Neuronal stem cell (in vitro differentiated cells): ENCODE measurements at regions not wholly inside any gene's neighbourhood (a gene's known extent, or its start where the extent isn't known, plus 50 kb on each side); places are given as distances from the start of the nearest gene placed in this dataset.

Experiments used
- DNase-seq: peaks from one replicate; pipeline ENCODE4 v3.0.0-alpha.2; 2013; ENCODE audit warnings: low spot score
- H2AFZ ChIP-seq: one replicate; pipeline ENCODE4 v1.6.1; 2013; ENCODE audit warnings: mild to moderate bottlenecking, low read length, inconsistent platforms
- H2AK5ac ChIP-seq: 2 replicates; pipeline ENCODE4 v1.6.1; 2013; ENCODE audit warnings: low read depth, mild to moderate bottlenecking, inconsistent platforms, low read length, moderate library complexity, mixed read lengths
- H2BK120ac ChIP-seq: 2 replicates; pipeline ENCODE4 v1.6.1; 2013; ENCODE audit warnings: low read depth, mild to moderate bottlenecking, inconsistent platforms, low read length, moderate library complexity, mixed read lengths
- H2BK12ac ChIP-seq: one replicate; pipeline ENCODE4 v1.6.1; 2013; ENCODE audit warnings: low read length, inconsistent platforms
- H2BK15ac ChIP-seq: 2 replicates; pipeline ENCODE4 v1.6.1; 2013; ENCODE audit warnings: mild to moderate bottlenecking, low read length, inconsistent platforms, mixed read lengths
- H2BK5ac ChIP-seq: one replicate; pipeline ENCODE4 v1.6.1; 2013; ENCODE audit warnings: inconsistent platforms, mild to moderate bottlenecking, low read length, moderate library complexity
- H3K14ac ChIP-seq: one replicate; pipeline ENCODE4 v1.6.1; 2013; ENCODE audit warnings: low read length, inconsistent platforms
- H3K18ac ChIP-seq: 2 replicates; pipeline ENCODE4 v1.6.1; 2013; ENCODE audit warnings: low read length, inconsistent platforms
- H3K23ac ChIP-seq: 2 replicates; pipeline ENCODE4 v1.6.1; 2013; ENCODE audit warnings: low read depth, mild to moderate bottlenecking, mixed read lengths, low read length, inconsistent platforms; ENCODE audit not compliant: poor library complexity
- H3K27ac ChIP-seq: replicated peaks from 3 replicates; pipeline ENCODE4 v1.5.1; 2013; ENCODE audit warnings: low read length, inconsistent platforms
- H3K27me3 ChIP-seq, 3 experiments: 2 replicates each; pipeline ENCODE4 v1.6.1; 2013; ENCODE audit warnings: low read length in 3 of 3, mild to moderate bottlenecking in 2 of 3, inconsistent platforms in 1 of 3, low read depth in 1 of 3, mixed read lengths in 1 of 3, moderate library complexity in 1 of 3; ENCODE audit not compliant: control insufficient read depth in 3 of 3, insufficient read depth in 3 of 3
- H3K36me3 ChIP-seq, 2 donors: replicated peaks in 1 of 2; 2 replicates each; pipeline ENCODE4 v1.6.1; 2013; ENCODE audit warnings: low read length in 2 of 2; ENCODE audit not compliant: control insufficient read depth in 2 of 2, insufficient read depth in 2 of 2
- H3K4ac ChIP-seq: 2 replicates; pipeline ENCODE4 v1.6.1; 2013; ENCODE audit warnings: inconsistent platforms, mild to moderate bottlenecking, low read length, moderate library complexity
- H3K4me1 ChIP-seq, 2 donors: 1 replicate in 1 of 2; 2 replicates in 1 of 2; pipeline ENCODE4 v1.6.1; 2013; ENCODE audit warnings: low read length in 2 of 2, low read depth in 1 of 2; ENCODE audit not compliant: control insufficient read depth in 2 of 2, insufficient read depth in 1 of 2
- H3K4me2 ChIP-seq: one replicate; pipeline ENCODE4 v1.6.1; 2013; ENCODE audit warnings: mild to moderate bottlenecking, low read length, inconsistent platforms; ENCODE audit not compliant: insufficient read depth, poor library complexity, severe bottlenecking
- H3K4me3 ChIP-seq, 2 donors: 2 replicates each; pipeline ENCODE4 v1.5.1; 2013; ENCODE audit warnings: low read length in 2 of 2, mild to moderate bottlenecking in 2 of 2, inconsistent platforms in 1 of 2, moderate library complexity in 1 of 2
- H3K79me1 ChIP-seq: one replicate; pipeline ENCODE4 v1.6.1; 2013; ENCODE audit warnings: low read depth, mild to moderate bottlenecking, inconsistent platforms, low read length, moderate library complexity
- H3K9ac ChIP-seq: one replicate; pipeline ENCODE4 v1.6.1; 2013; ENCODE audit warnings: mild to moderate bottlenecking, low read depth, low read length, inconsistent platforms; ENCODE audit not compliant: poor library complexity
- H3K9me3 ChIP-seq, 2 donors: replicated peaks in 1 of 2; 2 replicates each; pipeline versions ENCODE3 to v1.6.1; 2013; ENCODE audit warnings: low read length in 2 of 2, mild to moderate bottlenecking in 2 of 2, inconsistent platforms in 1 of 2, low read depth in 1 of 2, mixed read lengths in 1 of 2, moderate library complexity in 1 of 2; ENCODE audit not compliant: control insufficient read depth in 2 of 2, insufficient read depth in 1 of 2
- H4K8ac ChIP-seq: one replicate; pipeline ENCODE4 v1.6.1; 2013; ENCODE audit warnings: low read depth, mild to moderate bottlenecking, inconsistent platforms, low read length, moderate library complexity
- H4K91ac ChIP-seq: one replicate; pipeline ENCODE4 v1.6.1; 2013; ENCODE audit warnings: low read length, low read depth, mild to moderate bottlenecking, inconsistent platforms; ENCODE audit not compliant: poor library complexity
- WGBS, 2 donors: extraction: QIAGEN DNeasy Blood & Tissue Kit; methylation state at CpG; one replicate each; pipeline ENCODE4 v1.1.7; 2013; ENCODE audit warnings: missing lambda C conversion rate in 2 of 2, mixed read lengths in 1 of 2; ENCODE audit not compliant: insufficient read length in 2 of 2, insufficient replicate concordance in 1 of 2; ENCODE audit errors: extremely low coverage in 2 of 2; 5-methylcytosine and 5-hydroxymethylcytosine counted together

DNA sequence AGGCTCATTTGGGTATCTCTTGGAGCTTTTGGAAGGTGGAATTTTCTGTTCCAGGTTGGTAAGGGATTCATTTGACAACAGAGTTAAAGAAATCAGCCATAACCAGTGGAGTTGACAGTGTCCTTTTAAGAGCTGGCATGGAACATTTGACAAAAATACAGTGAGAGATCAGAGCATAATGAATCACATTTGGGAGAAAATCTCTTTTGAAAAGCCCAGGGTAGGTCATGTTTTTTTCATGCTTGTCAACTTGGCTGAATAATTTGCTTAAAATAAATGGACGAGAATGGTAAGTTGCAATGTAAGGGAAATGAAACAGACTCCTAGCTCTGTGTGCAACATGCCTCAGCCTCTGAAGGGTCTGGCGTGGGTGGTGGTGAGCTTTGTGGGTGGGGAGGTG lies 235.3 kb upstream of the N4BP1 start:
- no peaks in the 10 kb centered on the region for H3K27me3 ChIP-seq
- H3K4ac ChIP-seq: no peak overlapping the region
- no peaks in the 10 kb centered on the region for H3K9me3 ChIP-seq
- H3K4me2 ChIP-seq: no peak overlapping the region
- no peaks in the 10 kb centered on the region for H3K36me3 ChIP-seq
- no peak overlapping the region for H2AK5ac ChIP-seq
- H3K9ac ChIP-seq: no peak overlapping the region
- no peak overlapping the region for H2BK120ac ChIP-seq
- H3K4me3 ChIP-seq: no peak overlapping the region
- H3K18ac ChIP-seq: no peak overlapping the region
- no peak overlapping the region for H3K27ac ChIP-seq
- H3K23ac ChIP-seq: no peak overlapping the region
- H3K4me1 ChIP-seq: no peaks in the 10 kb centered on the region
- no peak overlapping the region for H3K14ac ChIP-seq
- no peak overlapping the region for H4K8ac ChIP-seq
- WGBS, 2 donors: no CpG with 5 or more reads among the region's 2 CpGs
- H2BK5ac ChIP-seq: no peak overlapping the region
- no peak overlapping the region for H2BK15ac ChIP-seq
- no peak overlapping the region for H2AFZ ChIP-seq
- H3K79me1 ChIP-seq: no peaks in the 10 kb centered on the region
- H2BK12ac ChIP-seq: no peak overlapping the region
- no peak for DNase-seq
- H4K91ac ChIP-seq: no peak overlapping the region

DNA sequence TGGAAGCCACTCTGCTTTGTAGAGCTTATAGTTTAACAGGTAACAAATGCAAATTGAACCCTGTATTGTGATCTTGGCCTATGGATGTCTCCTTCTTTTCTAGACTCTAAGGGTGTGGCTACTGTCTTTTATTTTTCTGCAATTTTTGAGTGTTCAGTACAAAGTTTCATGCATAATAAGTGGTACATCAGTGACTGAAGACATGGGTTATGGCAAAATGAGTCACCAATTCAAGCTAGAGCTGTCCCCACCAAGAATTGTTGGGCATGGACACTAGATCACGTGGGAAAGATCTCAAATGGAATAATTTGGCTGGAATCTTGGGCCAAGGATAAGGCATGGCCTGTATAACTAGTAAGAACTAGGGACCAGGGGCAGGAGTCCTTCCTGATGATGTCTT lies 228.4 kb upstream of the N4BP1 start:
- H3K4me2 ChIP-seq: no peak overlapping the region
- H3K4me3 ChIP-seq: no peak overlapping the region
- H4K91ac ChIP-seq: no peak overlapping the region
- H3K4ac ChIP-seq: no peak overlapping the region
- no peak overlapping the region for H2AFZ ChIP-seq
- H3K4me1 ChIP-seq: no peaks in the 10 kb centered on the region
- no peak overlapping the region for H4K8ac ChIP-seq
- H3K27me3 ChIP-seq: no peaks in the 10 kb centered on the region
- DNase-seq: no peak
- H2AK5ac ChIP-seq: no peak overlapping the region
- H2BK15ac ChIP-seq: no peak overlapping the region
- no peak overlapping the region for H2BK120ac ChIP-seq
- no peak overlapping the region for H3K23ac ChIP-seq
- H2BK12ac ChIP-seq: no peak overlapping the region
- H3K9ac ChIP-seq: no peak overlapping the region
- H3K14ac ChIP-seq: no peak overlapping the region
- H2BK5ac ChIP-seq: no peak overlapping the region
- H3K18ac ChIP-seq: no peak overlapping the region
- no peaks in the 10 kb centered on the region for H3K36me3 ChIP-seq
- WGBS, 2 donors: no CpG with 5 or more reads among the region's 1 CpG
- H3K79me1 ChIP-seq: no peaks in the 10 kb centered on the region
- H3K9me3 ChIP-seq: no peaks in the 10 kb centered on the region
- H3K27ac ChIP-seq: no peak overlapping the region

DNA sequence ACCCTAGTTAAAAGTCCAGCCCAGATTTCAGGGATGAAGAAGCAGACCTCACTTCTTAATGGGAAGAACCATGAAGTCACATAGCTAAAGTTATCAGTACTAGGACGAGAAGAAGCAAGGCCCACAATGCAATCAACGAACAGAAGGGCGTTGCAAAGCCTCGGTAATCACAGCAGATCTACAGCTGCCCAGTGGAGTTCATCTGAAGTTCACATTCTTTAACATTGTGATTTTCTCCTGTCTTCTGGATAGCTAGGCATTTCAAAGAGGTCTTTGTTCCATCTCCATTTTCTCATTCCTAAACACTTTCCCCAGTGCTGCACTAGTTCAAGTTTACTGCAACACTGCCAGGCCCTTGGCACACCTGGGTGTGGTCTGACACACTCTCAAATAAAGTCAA lies 226.7 kb upstream of the N4BP1 start:
- Histone ChIP-seq H2BK15ac (no peak overlapping the region), H3K4me3 (no peak overlapping the region), H2BK5ac (no peak overlapping the region), H3K79me1 (no peaks in the 10 kb centered on the region), H2BK12ac (no peak overlapping the region), H3K36me3 (no peaks in the 10 kb centered on the region), H3K14ac (no peak overlapping the region), H4K8ac (no peak overlapping the region), H3K4me2 (no peak overlapping the region), H3K4ac (no peak overlapping the region), H3K9me3 (no peaks in the 10 kb centered on the region), H3K18ac (no peak overlapping the region), H3K4me1 (no peaks in the 10 kb centered on the region), H2AK5ac (no peak overlapping the region), H3K23ac (no peak overlapping the region), H2AFZ (no peak overlapping the region), H3K27ac (no peak overlapping the region), H3K9ac (no peak overlapping the region), H2BK120ac (no peak overlapping the region), H3K27me3 (no peaks in the 10 kb centered on the region), H4K91ac (no peak overlapping the region)
- no peak for DNase-seq
- no CpG with 5 or more reads among the region's 4 CpGs for WGBS, 2 donors

DNA sequence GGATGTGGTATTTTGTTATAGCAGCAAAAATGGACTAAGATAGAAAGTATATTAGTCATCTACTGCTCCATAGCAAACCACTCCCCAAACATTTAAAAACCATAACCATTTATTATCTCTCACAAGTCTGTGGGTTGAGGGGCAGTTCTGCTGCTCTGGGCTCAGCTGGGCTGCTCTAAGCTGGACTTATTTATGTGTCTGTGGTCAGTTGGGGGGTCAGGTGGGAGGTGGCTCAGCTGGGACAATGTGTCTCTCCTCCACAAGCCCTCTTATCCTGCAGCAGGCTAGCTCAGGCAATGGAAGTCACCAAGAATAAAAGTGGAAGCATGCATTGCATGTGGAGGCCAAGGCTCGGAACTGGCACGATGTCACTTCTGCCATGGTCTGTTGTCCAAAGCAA lies 226.1 kb upstream of the N4BP1 start:
- H3K9me3 ChIP-seq: no peaks in the 10 kb centered on the region
- H3K4me3 ChIP-seq: no peak overlapping the region
- DNase-seq: no peak
- no peak overlapping the region for H3K27ac ChIP-seq
- no peak overlapping the region for H3K23ac ChIP-seq
- no peaks in the 10 kb centered on the region for H3K36me3 ChIP-seq
- no peak overlapping the region for H2BK5ac ChIP-seq
- H4K8ac ChIP-seq: no peak overlapping the region
- no peak overlapping the region for H2BK12ac ChIP-seq
- no peak overlapping the region for H2AK5ac ChIP-seq
- no peak overlapping the region for H3K9ac ChIP-seq
- no peak overlapping the region for H3K18ac ChIP-seq
- no peaks in the 10 kb centered on the region for H3K4me1 ChIP-seq
- no peak overlapping the region for H4K91ac ChIP-seq
- no peak overlapping the region for H3K14ac ChIP-seq
- no peak overlapping the region for H2BK15ac ChIP-seq
- no CpG with 5 or more reads among the region's 2 CpGs for WGBS, 2 donors
- H2AFZ ChIP-seq: no peak overlapping the region
- no peak overlapping the region for H3K4me2 ChIP-seq
- no peak overlapping the region for H2BK120ac ChIP-seq
- no peaks in the 10 kb centered on the region for H3K27me3 ChIP-seq
- no peak overlapping the region for H3K4ac ChIP-seq
- H3K79me1 ChIP-seq: no peaks in the 10 kb centered on the region
